ENCODE measurements at regions not wholly inside any gene's neighbourhood (a gene's known extent, or its start where the extent isn't known, plus 50 kb on each side); places are given as distances from the start of the nearest gene placed in this dataset.

DNA sequence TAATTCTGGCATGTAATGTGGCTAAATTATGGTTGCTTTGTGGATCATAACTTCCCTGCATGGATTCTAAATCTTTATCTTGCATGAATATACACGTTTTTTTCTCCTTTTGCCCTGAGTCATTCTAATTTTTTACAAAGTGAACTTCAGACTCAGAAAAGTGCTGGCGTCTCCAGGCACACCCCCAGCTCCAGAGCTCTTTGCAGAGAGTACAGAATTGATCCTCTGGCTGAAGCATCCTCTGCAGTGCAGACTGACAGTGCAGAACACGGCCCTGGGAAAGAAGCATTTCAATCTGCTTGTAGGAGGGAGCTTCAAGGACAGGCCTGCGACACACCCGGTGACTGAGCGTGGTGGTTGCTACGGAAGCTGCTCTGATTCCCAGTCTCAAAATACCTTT, 228.1 kb downstream of the FGF9 start:
- Mint-ChIP-seq H3K4me1 (ENCODE audit: low read depth, unreplicated experiment) (peaks cover 11% of the 10 kb centered on the region), H3K36me3 (ENCODE audit: unreplicated experiment) (no peaks in the 10 kb centered on the region), H3K4me3 (ENCODE audit: unreplicated experiment) (no peak overlapping the region), H3K27me3 (ENCODE audit: unreplicated experiment) (peaks cover 3% of the 10 kb centered on the region), H3K27ac (ENCODE audit: unreplicated experiment) (no peak overlapping the region), H3K9me3 (ENCODE audit: unreplicated experiment) (no peaks in the 10 kb centered on the region)
- no peak for DNase-seq
- TF ChIP-seq, protein P1, sequence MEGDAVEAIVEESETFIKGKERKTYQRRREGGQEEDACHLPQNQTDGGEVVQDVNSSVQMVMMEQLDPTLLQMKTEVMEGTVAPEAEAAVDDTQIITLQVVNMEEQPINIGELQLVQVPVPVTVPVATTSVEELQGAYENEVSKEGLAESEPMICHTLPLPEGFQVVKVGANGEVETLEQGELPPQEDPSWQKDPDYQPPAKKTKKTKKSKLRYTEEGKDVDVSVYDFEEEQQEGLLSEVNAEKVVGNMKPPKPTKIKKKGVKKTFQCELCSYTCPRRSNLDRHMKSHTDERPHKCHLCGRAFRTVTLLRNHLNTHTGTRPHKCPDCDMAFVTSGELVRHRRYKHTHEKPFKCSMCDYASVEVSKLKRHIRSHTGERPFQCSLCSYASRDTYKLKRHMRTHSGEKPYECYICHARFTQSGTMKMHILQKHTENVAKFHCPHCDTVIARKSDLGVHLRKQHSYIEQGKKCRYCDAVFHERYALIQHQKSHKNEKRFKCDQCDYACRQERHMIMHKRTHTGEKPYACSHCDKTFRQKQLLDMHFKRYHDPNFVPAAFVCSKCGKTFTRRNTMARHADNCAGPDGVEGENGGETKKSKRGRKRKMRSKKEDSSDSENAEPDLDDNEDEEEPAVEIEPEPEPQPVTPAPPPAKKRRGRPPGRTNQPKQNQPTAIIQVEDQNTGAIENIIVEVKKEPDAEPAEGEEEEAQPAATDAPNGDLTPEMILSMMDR (IDR thresholded peaks at IDR 0.05; ENCODE audit: partially characterized antibody, unreplicated experiment), result no peak

DNA sequence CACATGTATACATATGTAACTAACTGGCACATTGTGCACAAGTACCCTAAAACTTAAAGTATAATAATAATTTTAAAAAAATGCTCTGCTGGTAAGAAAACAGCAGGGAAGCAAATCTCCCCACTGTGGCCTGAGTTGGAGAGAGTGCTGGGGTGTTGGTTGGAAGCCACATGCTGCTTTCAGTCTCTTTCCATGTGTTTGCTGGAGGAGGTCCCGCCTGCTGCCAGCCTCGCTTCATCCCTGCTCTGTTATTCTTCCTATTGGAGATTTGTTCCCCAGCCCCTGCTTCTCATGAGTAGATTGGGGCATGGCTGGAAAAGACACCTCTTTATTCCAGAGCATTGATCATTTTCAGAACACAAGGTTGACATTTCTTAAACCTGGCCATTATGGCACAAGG, 230.5 kb downstream of the FGF9 start:
- DNase-seq, result no peak
- TF ChIP-seq, protein P1 (IDR thresholded peaks at IDR 0.05; ENCODE audit: partially characterized antibody, unreplicated experiment), result no peak
- Mint-ChIP-seq H3K4me1 (ENCODE audit: low read depth, unreplicated experiment) (peaks cover 1% of the 10 kb centered on the region), H3K27me3 (ENCODE audit: unreplicated experiment) (peaks cover under 1% of the 10 kb centered on the region), H3K4me3 (ENCODE audit: unreplicated experiment) (no peak overlapping the region), H3K9me3 (ENCODE audit: unreplicated experiment) (no peaks in the 10 kb centered on the region), H3K36me3 (ENCODE audit: unreplicated experiment) (no peaks in the 10 kb centered on the region), H3K27ac (ENCODE audit: unreplicated experiment) (no peak overlapping the region)

DNA sequence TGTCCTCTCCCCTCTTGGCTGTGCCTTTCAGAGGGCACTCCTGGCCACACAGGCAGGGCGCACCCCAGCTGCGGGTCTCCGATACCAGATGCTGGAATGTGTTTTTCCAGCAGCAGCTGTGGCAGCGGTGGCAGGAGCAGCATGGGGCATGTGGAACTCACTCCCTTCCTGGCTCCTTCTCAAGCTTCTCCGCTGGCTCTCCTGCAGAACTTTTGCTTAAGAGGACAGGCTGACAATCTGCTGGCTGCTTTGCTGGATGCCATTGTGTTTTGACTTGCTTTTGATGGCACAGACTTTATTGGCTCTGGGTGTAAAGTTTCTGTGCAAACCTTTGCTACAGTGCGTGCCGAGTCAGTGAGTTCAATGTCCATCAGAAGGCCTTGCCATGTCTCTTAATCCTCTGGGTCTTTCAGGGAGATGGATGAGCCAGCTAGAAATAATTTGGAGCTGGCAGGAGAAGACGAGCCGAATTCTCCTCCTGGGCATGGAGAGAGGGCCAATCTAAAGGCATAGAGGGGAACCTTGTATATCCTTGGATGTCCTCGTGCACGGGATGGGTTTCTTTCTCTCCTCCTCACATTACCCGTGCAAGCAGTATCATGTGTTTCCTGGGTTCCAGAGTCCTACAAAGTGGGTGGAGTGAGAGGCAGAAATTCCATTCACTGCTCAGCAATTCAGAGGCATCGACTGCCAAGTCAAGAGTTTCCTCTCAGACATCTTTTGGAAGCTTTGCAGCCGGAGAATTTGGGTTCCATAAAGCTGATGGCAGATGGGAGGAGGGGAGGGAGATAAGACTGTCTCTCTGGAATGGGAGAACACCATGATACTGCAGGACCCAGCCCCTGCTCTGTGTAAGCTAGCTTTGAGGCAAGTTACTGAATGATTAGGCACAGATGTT, 231.2 kb downstream of the FGF9 start:
- H3K4me3 Mint-ChIP-seq (ENCODE audit: unreplicated experiment), result no peak overlapping the region
- peaks cover 1% of the 10 kb centered on the region for H3K27me3 Mint-ChIP-seq (ENCODE audit: unreplicated experiment)
- peaks cover 1% of the 10 kb centered on the region for H3K4me1 Mint-ChIP-seq (ENCODE audit: low read depth, unreplicated experiment)
- TF ChIP-seq, protein P1 (IDR thresholded peaks at IDR 0.05; ENCODE audit: partially characterized antibody, unreplicated experiment), result no peak
- H3K36me3 Mint-ChIP-seq (ENCODE audit: unreplicated experiment), result no peaks in the 10 kb centered on the region
- H3K9me3 Mint-ChIP-seq (ENCODE audit: unreplicated experiment), result no peaks in the 10 kb centered on the region
- no peak for DNase-seq
- H3K27ac Mint-ChIP-seq (ENCODE audit: unreplicated experiment), result no peak overlapping the region

DNA sequence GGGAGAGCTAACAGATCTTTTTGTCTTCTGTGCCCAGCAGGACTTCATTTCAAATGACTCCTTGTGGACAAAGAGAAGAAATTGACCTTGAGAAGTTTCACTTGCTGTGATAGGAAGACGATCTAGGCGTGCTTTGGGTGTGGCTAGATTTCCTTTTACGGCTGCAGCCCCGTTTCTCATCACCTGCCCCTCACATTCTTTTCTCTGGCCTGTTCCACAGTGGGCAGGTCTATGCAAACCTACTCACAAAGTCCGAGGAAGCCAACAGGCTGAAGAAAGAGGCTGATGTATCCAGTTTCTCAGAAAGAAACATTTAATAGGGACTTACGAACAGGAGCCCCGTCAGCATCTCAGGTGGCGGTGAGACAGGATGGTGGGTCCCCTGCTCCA, 231.8 kb downstream of the FGF9 start:
- H3K4me3 Mint-ChIP-seq (ENCODE audit: unreplicated experiment), result no peak overlapping the region
- H3K27ac Mint-ChIP-seq (ENCODE audit: unreplicated experiment), result no peak overlapping the region
- H3K4me1 Mint-ChIP-seq (ENCODE audit: low read depth, unreplicated experiment), result peaks cover 1% of the 10 kb centered on the region
- TF ChIP-seq, protein P1 (IDR thresholded peaks at IDR 0.05; ENCODE audit: partially characterized antibody, unreplicated experiment), result no peak
- DNase-seq, result no peak
- peaks cover 1% of the 10 kb centered on the region for H3K27me3 Mint-ChIP-seq (ENCODE audit: unreplicated experiment)
- no peaks in the 10 kb centered on the region for H3K36me3 Mint-ChIP-seq (ENCODE audit: unreplicated experiment)
- no peaks in the 10 kb centered on the region for H3K9me3 Mint-ChIP-seq (ENCODE audit: unreplicated experiment)

DNA sequence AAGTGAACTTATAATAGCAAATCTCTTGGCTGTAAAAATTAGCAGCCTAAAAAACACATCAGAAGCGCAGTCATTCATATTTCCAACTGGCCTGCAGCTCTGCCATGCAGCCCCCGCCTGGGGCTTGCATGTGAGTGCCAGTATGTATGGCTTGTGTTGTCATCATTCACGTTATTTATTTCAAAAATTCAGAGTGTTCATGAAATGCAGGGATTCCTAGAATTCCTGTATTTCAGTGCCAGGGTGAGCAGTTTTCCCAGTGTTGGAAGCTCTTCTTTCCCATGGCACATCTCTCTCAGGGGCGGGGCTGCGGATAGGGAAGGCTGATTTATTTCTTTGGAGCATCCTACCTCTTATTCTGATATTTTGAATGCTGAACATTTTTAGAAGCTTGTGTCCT, 234.6 kb downstream of the FGF9 start:
- Mint-ChIP-seq H3K4me1 (ENCODE audit: low read depth, unreplicated experiment) (no peaks in the 10 kb centered on the region), H3K27ac (ENCODE audit: unreplicated experiment) (no peak overlapping the region), H3K9me3 (ENCODE audit: unreplicated experiment) (no peaks in the 10 kb centered on the region), H3K36me3 (ENCODE audit: unreplicated experiment) (no peaks in the 10 kb centered on the region), H3K27me3 (ENCODE audit: unreplicated experiment) (peaks cover 1% of the 10 kb centered on the region), H3K4me3 (ENCODE audit: unreplicated experiment) (no peak overlapping the region)
- DNase-seq, result no peak
- TF ChIP-seq, protein P1 (IDR thresholded peaks at IDR 0.05; ENCODE audit: partially characterized antibody, unreplicated experiment), result no peak

Data from glutamatergic neuron (in vitro differentiated cells).